Nephron (organoid): ENCODE measurements at regions not wholly inside any gene's neighbourhood (a gene's known extent, or its start where the extent isn't known, plus 50 kb on each side); places are given as distances from the start of the nearest gene placed in this dataset.
A peak's percentile ranks its signal among the peaks of the same experiment; 100 is the strongest.
"Not testable (repeated sequence)": the region's sequence is repeated elsewhere in the genome, so short reads cannot be mapped to it uniquely, and the experiment has no call there.

ENCODE experiments used
- H3K27ac Mint-ChIP-seq, 3 experiments: 2 replicates each; pipeline ENCODE4 v1.8.0; 2020; ENCODE audit warnings: mixed read lengths in 3 of 3, mild to moderate bottlenecking in 2 of 3, moderate library complexity in 1 of 3
- H3K27me3 Mint-ChIP-seq: 2 replicates; pipeline ENCODE4 v1.8.0; 2021; ENCODE audit warnings: low read depth, mild to moderate bottlenecking, moderate library complexity, mixed read lengths
- H3K36me3 Mint-ChIP-seq: 2 replicates; pipeline ENCODE4 v1.8.0; 2020; ENCODE audit warnings: low read depth, mixed read lengths
- H3K4me1 Mint-ChIP-seq: 2 replicates; pipeline ENCODE4 v1.8.0; 2020; ENCODE audit warnings: mixed read lengths
- H3K4me3 Mint-ChIP-seq, 3 experiments: 2 replicates each; pipeline ENCODE4 v1.8.0; 2020; ENCODE audit warnings: mild to moderate bottlenecking in 3 of 3, mixed read lengths in 3 of 3, moderate library complexity in 2 of 3
- H3K9me3 Mint-ChIP-seq: 2 replicates; pipeline ENCODE4 v1.8.0; 2020; ENCODE audit warnings: mixed read lengths
- CTCF ChIP-seq, 3 experiments: fragments of 200-600 bp; sonication (generic); IDR thresholded peaks; one replicate each; pipeline ENCODE4 v1.5.0; 2021; ENCODE audit warnings: antibody characterized with exemption in 3 of 3; ENCODE audit not compliant: unreplicated experiment in 3 of 3

GRCh38 chr5:92147266-92147665 lies 764.1 kb upstream of the ARRDC3 start:
- Mint-ChIP-seq H3K36me3 (no peaks in the 10 kb centered on the region), H3K27me3 (no peaks in the 10 kb centered on the region), H3K4me3 (no peak overlapping the region), H3K9me3 (no peaks in the 10 kb centered on the region), H3K4me1 (no peaks in the 10 kb centered on the region), H3K27ac (peak overlapping the region in 1 of 3 experiments; percentile 77)
- TF ChIP-seq CTCF (IDR thresholded peaks at IDR 0.05; ENCODE audit: unreplicated experiment in 3 of 3): no peak

- TF ChIP-seq CTCF (IDR thresholded peaks at IDR 0.05; ENCODE audit: unreplicated experiment in 3 of 3): no peak
- Mint-ChIP-seq H3K27ac (peak overlapping the region in 1 of 3 experiments; percentile 77), H3K36me3 (no peaks in the 10 kb centered on the region), H3K9me3 (no peaks in the 10 kb centered on the region), H3K4me1 (no peaks in the 10 kb centered on the region), H3K27me3 (no peaks in the 10 kb centered on the region), H3K4me3 (no peak overlapping the region)
Observed at GRCh38 chr5:92145852-92146251, 762.7 kb upstream of the ARRDC3 start.

- Mint-ChIP-seq H3K9me3 (no peaks in the 10 kb centered on the region), H3K36me3 (no peaks in the 10 kb centered on the region)
- no peak for TF ChIP-seq CTCF (IDR thresholded peaks at IDR 0.05; ENCODE audit: unreplicated experiment in 3 of 3)
Observed at GRCh38 chr5:92144824-92145223, 761.7 kb upstream of the ARRDC3 start.

GRCh38 chr5:92132294-92132908 lies 749.3 kb upstream of the ARRDC3 start:
- not testable (repeated sequence) for H3K36me3 Mint-ChIP-seq, H3K9me3 Mint-ChIP-seq, H3K4me1 Mint-ChIP-seq, H3K27me3 Mint-ChIP-seq, H3K4me3 Mint-ChIP-seq, H3K27ac Mint-ChIP-seq

More at GRCh38 chr5:92144824-92145223, 761.7 kb upstream of the ARRDC3 start:
- H3K4me1 Mint-ChIP-seq: no peaks in the 10 kb centered on the region
- peak overlapping the region in 1 of 3 experiments; percentile 77 for H3K27ac Mint-ChIP-seq
- no peak overlapping the region for H3K4me3 Mint-ChIP-seq
- H3K27me3 Mint-ChIP-seq: no peaks in the 10 kb centered on the region

GRCh38 chr5:92126182-92126581 lies 743.1 kb upstream of the ARRDC3 start:
- no peak for TF ChIP-seq CTCF (IDR thresholded peaks at IDR 0.05; ENCODE audit: unreplicated experiment in 3 of 3)
- no peak overlapping the region for H3K27ac Mint-ChIP-seq

GRCh38 chr5:92119110-92119509 lies 736.0 kb upstream of the ARRDC3 start:
- Mint-ChIP-seq H3K9me3 (no peaks in the 10 kb centered on the region), H3K4me1 (no peaks in the 10 kb centered on the region), H3K36me3 (no peaks in the 10 kb centered on the region), H3K4me3 (no peak overlapping the region), H3K27ac (no peak overlapping the region), H3K27me3 (no peaks in the 10 kb centered on the region)
- TF ChIP-seq CTCF (IDR thresholded peaks at IDR 0.05; ENCODE audit: unreplicated experiment in 3 of 3): no peak

More at GRCh38 chr5:92126182-92126581, 743.1 kb upstream of the ARRDC3 start:
- Mint-ChIP-seq H3K4me3 (no peak overlapping the region), H3K36me3 (no peaks in the 10 kb centered on the region), H3K4me1 (no peaks in the 10 kb centered on the region), H3K27me3 (no peaks in the 10 kb centered on the region), H3K9me3 (no peaks in the 10 kb centered on the region)
